HepG2 (cell line): ENCODE measurements at regions not wholly inside any gene's neighbourhood (a gene's known extent, or its start where the extent isn't known, plus 50 kb on each side); places are given as distances from the start of the nearest gene placed in this dataset.

ENCODE experiments used
- ATAC-seq: fragments of 200-7000 bp; cut with Tn5 transposase; 3 replicates; pipeline ENCODE4 v1.9.1; 2020; ENCODE audit warnings: mild to moderate bottlenecking, moderate library complexity
- BruUV-seq: library from RNA; stranded (reverse); fragments of 400-500 nt; replicated peaks from 2 replicates; lab custom pipeline; 2021; lab: Mats Ljungman, UMichigan
- CTCF ChIA-PET: fragments of 300-600 bp; formaldehyde crosslinking; extraction: SDS; loops from one replicate; lab custom pipeline; 2021; ENCODE audit warnings: low total read pairs, inconsistent platforms, low intra/inter-chr PET ratio; lab: Yijun Ruan, JAX
- POLR2A ChIA-PET: fragments of 350-600 bp; sonication (Branson Sonifier 250); formaldehyde crosslinking; loops from one replicate; lab custom pipeline; 2020; ENCODE audit warnings: antibody characterized with exemption, inconsistent platforms; lab: Yijun Ruan, JAX
- DNase-seq: peaks from one replicate; pipeline ENCODE4 v3.0.0-alpha.2; 2015; ENCODE audit warnings: low spot score
- FAIRE-seq: peaks from 3 replicates; lab custom pipeline; 2011; peaks lifted over from hg19 to GRCh38; lab: Jason Lieb, UNC
- H2AFZ ChIP-seq: one replicate; pipeline ENCODE4 v1.6.1; 2011; ENCODE audit warnings: low read length, inconsistent platforms
- H3K27ac ChIP-seq: fragments of 300-600 bp; 3 replicates; pipeline ENCODE4 v1.8.0; 2011; ENCODE audit warnings: mixed run types, mild to moderate bottlenecking, mixed read lengths, low read length, inconsistent platforms; ENCODE audit not compliant: insufficient read depth; ENCODE audit errors: extremely low read length
- H3K27me3 ChIP-seq, 2 experiments: fragments of 200-600 bp in 1 of 2; 2 replicates in 1 of 2; 3 replicates in 1 of 2; pipeline versions ENCODE4 v1.6.0 to v1.8.0; 2011; ENCODE audit warnings: low read length in 2 of 2, mild to moderate bottlenecking in 2 of 2, moderate library complexity in 2 of 2, inconsistent platforms in 1 of 2; ENCODE audit not compliant: insufficient read depth in 2 of 2, control insufficient read depth in 1 of 2
- H3K36me3 ChIP-seq, 2 experiments: fragments of 200-600 bp in 1 of 2; replicated peaks in 1 of 2; 2 replicates in 1 of 2; 3 replicates in 1 of 2; pipeline versions ENCODE4 v1.5.1 to v1.8.0; 2011; ENCODE audit warnings: low read length in 2 of 2, inconsistent platforms in 1 of 2; ENCODE audit not compliant: insufficient read depth in 2 of 2, control insufficient read depth in 1 of 2
- H3K4me1 ChIP-seq: 2 replicates; pipeline ENCODE4 v1.5.1; 2012; ENCODE audit warnings: low read length, inconsistent platforms; ENCODE audit not compliant: insufficient read depth
- H3K4me2 ChIP-seq: 2 replicates; pipeline ENCODE4 v1.6.0; 2011; ENCODE audit warnings: low read depth, low read length, inconsistent platforms
- H3K4me3 ChIP-seq, 3 experiments: fragments of 200-600 bp in 1 of 3; sonication (generic), shearing (Covaris generic) in 1 of 3; replicated peaks in 1 of 3; 2 replicates each; pipeline ENCODE4 v1.5.1; 2011 to 2016; ENCODE audit warnings: low read length in 3 of 3, inconsistent platforms in 2 of 3, low read depth in 2 of 3, mild to moderate bottlenecking in 2 of 3, control low read depth in 1 of 3, mixed read lengths in 1 of 3; ENCODE audit not compliant: insufficient read depth in 1 of 3
- H3K79me2 ChIP-seq: one replicate; pipeline ENCODE4 v1.6.1; 2011; ENCODE audit warnings: low read length, inconsistent platforms; ENCODE audit not compliant: insufficient read depth
- H3K9ac ChIP-seq: 2 replicates; pipeline ENCODE4 v1.6.0; 2011; ENCODE audit warnings: mild to moderate bottlenecking, low read depth, low read length, inconsistent platforms; ENCODE audit not compliant: insufficient read depth
- H3K9me3 ChIP-seq: 2 replicates; pipeline ENCODE4 v1.5.1; 2012; ENCODE audit warnings: mild to moderate bottlenecking, low read length
- H4K20me1 ChIP-seq: 2 replicates; pipeline ENCODE4 v1.6.0; 2011; ENCODE audit warnings: inconsistent platforms, mild to moderate bottlenecking, low read length, moderate library complexity; ENCODE audit not compliant: insufficient read depth
- CC2D1A ChIP-seq: sonication (generic); formaldehyde crosslinking; IDR thresholded peaks from 2 replicates; pipeline ENCODE4 v1.8.1; 2023; ENCODE audit warnings: mild to moderate bottlenecking, missing genetic modification reagents
- DBP ChIP-seq: sonication (generic); formaldehyde crosslinking; IDR thresholded peaks from 2 replicates; pipeline ENCODE4 v1.4.0; 2020; ENCODE audit warnings: missing genetic modification reagents; ENCODE audit errors: not compliant biosample characterization
- HDAC1 ChIP-seq: sonication (generic); formaldehyde crosslinking; IDR thresholded peaks from 2 replicates; pipeline ENCODE4 v1.5.1; 2020; ENCODE audit warnings: mild to moderate bottlenecking, missing genetic modification reagents
- HNF4G ChIP-seq, 2 experiments: sonication (generic) in 1 of 2; formaldehyde crosslinking in 1 of 2; IDR thresholded peaks; 2 replicates each; pipeline versions ENCODE4 v1.4.0 to v1.6.1; 2011 to 2020; ENCODE audit warnings: borderline replicate concordance in 2 of 2, low read depth in 2 of 2, mild to moderate bottlenecking in 2 of 2, low read length in 1 of 2, missing genetic modification reagents in 1 of 2, moderate library complexity in 1 of 2
- KMT2B ChIP-seq: IDR thresholded peaks from 2 replicates; pipeline ENCODE4 v1.6.1; 2016; ENCODE audit warnings: missing genetic modification reagents, missing compliant biosample characterization
- POLR2A ChIP-seq, 2 experiments: IDR thresholded peaks; 2 replicates each; pipeline ENCODE4 v1.6.1; 2011; ENCODE audit warnings: low read depth in 2 of 2, low read length in 2 of 2, mild to moderate bottlenecking in 1 of 2, moderate library complexity in 1 of 2; ENCODE audit not compliant: insufficient read depth in 1 of 2
- SP5 ChIP-seq: IDR thresholded peaks from 2 replicates; pipeline ENCODE4 v1.6.1; 2016; ENCODE audit warnings: low read depth, borderline replicate concordance
- ZC3H4 ChIP-seq: sonication (generic); formaldehyde crosslinking; IDR thresholded peaks from 2 replicates; pipeline ENCODE4 v1.4.0; 2020; ENCODE audit warnings: missing genetic modification reagents, borderline replicate concordance
- ZNF24 ChIP-seq: fragments of 450-650 bp; IDR thresholded peaks from 2 replicates; pipeline ENCODE4 v1.6.1; 2017; ENCODE audit warnings: antibody characterized with exemption, mild to moderate bottlenecking
- ZSCAN29 ChIP-seq: sonication (generic); formaldehyde crosslinking; conservative IDR thresholded peaks from 2 replicates; pipeline ENCODE4 v1.4.0; 2020; ENCODE audit warnings: mild to moderate bottlenecking, missing genetic modification reagents
- WGBS: methylation state at CpG from one replicate; pipeline ENCODE4 v1.1.6; 2017; ENCODE audit warnings: low lambda C conversion rate; 5-methylcytosine and 5-hydroxymethylcytosine counted together
- in situ Hi-C: cut with HindIII; loops from 2 replicates; pipeline ENCODE4 v1.10.0; 2017; ENCODE audit warnings: low pct_unique_long_range_greater_than_20kb; ENCODE audit not compliant: extremely low pct_ligation_motif_present
- intact Hi-C: fragments of 100-400 bp; cut with micrococcal nuclease; formaldehyde crosslinking; loops from one replicate; pipeline ENCODE4 v1.10.0; 2022; ENCODE audit not compliant: unreplicated experiment

- 59% methylated on average over 8 of the region's 17 CpGs for WGBS
Measured at GRCh38 chr21:18759751-18760161, 356.2 kb upstream of the TMPRSS15 start.

GRCh38 chr21:18760247-18760646, 356.7 kb upstream of the TMPRSS15 start:
- ATAC-seq, result no peak
- POLR2A ChIA-PET, result no interaction called here
- no peaks in the 10 kb centered on the region for H4K20me1 ChIP-seq
- peaks cover 86% of the 10 kb centered on the region for H3K9me3 ChIP-seq
- H3K4me3 ChIP-seq, result no peak overlapping the region
- CTCF ChIA-PET, result no interaction called here
- in situ Hi-C loops (no loop called here), intact Hi-C loops (no loop called here)
- no peak for TF ChIP-seq HDAC1
- no peak for TF ChIP-seq DBP (CRISPR knock-in tag)
- no TSS peak for BruUV-seq
- H3K79me2 ChIP-seq, result no peaks in the 10 kb centered on the region
- no peak overlapping the region for H2AFZ ChIP-seq
- H3K4me2 ChIP-seq, result no peak overlapping the region
- no peak overlapping the region for H3K27ac ChIP-seq
- no peak for FAIRE-seq
- no peak for DNase-seq
- no peaks in the 10 kb centered on the region for H3K4me1 ChIP-seq
- H3K9ac ChIP-seq, result no peak overlapping the region
- WGBS, result 42% methylated on average over 5 of the region's 5 CpGs
- H3K27me3 ChIP-seq, result no peaks in the 10 kb centered on the region
- no peaks in the 10 kb centered on the region for H3K36me3 ChIP-seq

More at GRCh38 chr21:18759751-18760161, 356.2 kb upstream of the TMPRSS15 start:
- no peaks in the 10 kb centered on the region for H3K79me2 ChIP-seq
- H3K9me3 ChIP-seq, result peaks cover 81% of the 10 kb centered on the region
- no peak for FAIRE-seq
- no peak for TF ChIP-seq POLR2A (IDR thresholded peaks at IDR 0.05; ENCODE audit: insufficient read depth in 1 of 2, low read depth in 2 of 2, low read length in 2 of 2)
- TF ChIP-seq ZC3H4 (CRISPR knock-in tag), result no peak
- no peak for TF ChIP-seq HNF4G (IDR thresholded peaks at IDR 0.05; ENCODE audit: borderline replicate concordance, low read depth, low read length)
- TF ChIP-seq HNF4G (CRISPR knock-in tag; IDR thresholded peaks at IDR 0.05; ENCODE audit: borderline replicate concordance, low read depth), result no peak
- no peak for TF ChIP-seq KMT2B
- no peak for TF ChIP-seq ZNF24
- no peak for TF ChIP-seq ZSCAN29 (CRISPR knock-in tag)
- TF ChIP-seq CC2D1A, result no peak
- no peak for TF ChIP-seq SP5 (CRISPR knock-in tag)
- no peaks in the 10 kb centered on the region for H3K4me1 ChIP-seq
- intact Hi-C loops, result no loop called here
- ATAC-seq, result no peak
- DNase-seq, result no peak
- H3K27ac ChIP-seq, result no peak overlapping the region
- no peak overlapping the region for H3K4me3 ChIP-seq
- H3K27me3 ChIP-seq, result no peaks in the 10 kb centered on the region
- no TSS peak for BruUV-seq
- no peaks in the 10 kb centered on the region for H4K20me1 ChIP-seq
- ChIA-PET CTCF (no interaction called here), POLR2A (no interaction called here)
- H3K4me2 ChIP-seq, result no peak overlapping the region
- no peak overlapping the region for H3K9ac ChIP-seq
- in situ Hi-C loops, result no loop called here
- no peak overlapping the region for H2AFZ ChIP-seq
- no peaks in the 10 kb centered on the region for H3K36me3 ChIP-seq
